Smooth muscle cell (in vitro differentiated cells): ENCODE measurements at regions not wholly inside any gene's neighbourhood (a gene's known extent, or its start where the extent isn't known, plus 50 kb on each side); places are given as distances from the start of the nearest gene placed in this dataset.

Source experiments
- DNase-seq: peaks from one replicate; lab custom pipeline; 2025; ENCODE audit not compliant: unreplicated experiment; lab: John Stamatoyannopoulos, UW
- H2AFZ ChIP-seq: fragments of 200-600 bp; sonication (generic); 2 replicates; pipeline ENCODE4 v1.6.0; 2016; ENCODE audit warnings: antibody characterized with exemption, low read depth, mild to moderate bottlenecking
- H3F3A ChIP-seq: fragments of 200-600 bp; sonication (generic); 2 replicates; pipeline ENCODE4 v1.6.0; 2017; ENCODE audit warnings: antibody characterized with exemption, low read depth
- H3K27ac ChIP-seq: fragments of 200-600 bp; sonication (generic); 2 replicates; pipeline ENCODE4 v1.5.1; 2016; ENCODE audit warnings: low read depth, mild to moderate bottlenecking
- H3K27me3 ChIP-seq: fragments of 200-600 bp; sonication (generic); 2 replicates; pipeline ENCODE4 v1.6.1; 2016; ENCODE audit warnings: low read depth, mild to moderate bottlenecking
- H3K36me3 ChIP-seq: fragments of 200-600 bp; sonication (generic); 2 replicates; pipeline ENCODE4 v1.5.1; 2016; ENCODE audit warnings: low read depth
- H3K4me1 ChIP-seq: fragments of 200-600 bp; sonication (generic); 2 replicates; pipeline ENCODE4 v1.5.1; 2016; ENCODE audit warnings: low read depth
- H3K4me2 ChIP-seq: fragments of 200-600 bp; sonication (generic); 2 replicates; pipeline ENCODE4 v1.6.0; 2016; ENCODE audit warnings: mild to moderate bottlenecking
- H3K4me3 ChIP-seq: fragments of 200-600 bp; sonication (generic); 2 replicates; pipeline ENCODE4 v1.5.1; 2016; ENCODE audit warnings: mild to moderate bottlenecking
- H3K79me2 ChIP-seq: fragments of 200-600 bp; sonication (generic); 2 replicates; pipeline ENCODE4 v1.6.0; 2016; ENCODE audit warnings: low read depth, mild to moderate bottlenecking
- H3K9ac ChIP-seq: fragments of 200-600 bp; sonication (generic); 2 replicates; pipeline ENCODE4 v1.6.0; 2016; ENCODE audit warnings: low read depth
- H3K9me3 ChIP-seq: fragments of 200-600 bp; sonication (generic); replicated peaks from 2 replicates; pipeline ENCODE4 v1.5.1; 2016; ENCODE audit warnings: low read depth
- H4K20me1 ChIP-seq: fragments of 200-600 bp; sonication (generic); 2 replicates; pipeline ENCODE4 v1.6.0; 2016; ENCODE audit warnings: low read depth
- CTCF ChIP-seq: fragments of 200-600 bp; sonication (generic); IDR thresholded peaks from 2 replicates; pipeline ENCODE4 v1.5.1; 2017; ENCODE audit warnings: borderline replicate concordance, mild to moderate bottlenecking, antibody characterized with exemption; ENCODE audit not compliant: insufficient read depth, poor library complexity, severe bottlenecking
- WGBS: methylation state at CpG from one replicate; pipeline ENCODE4 v1.1.7; 2016; ENCODE audit warnings: low lambda C conversion rate; 5-methylcytosine and 5-hydroxymethylcytosine counted together

- no peaks in the 10 kb centered on the region for H3K27me3 ChIP-seq
- WGBS = 88% methylated on average over 6 of the region's 6 CpGs
- H3K9me3 ChIP-seq = no peaks in the 10 kb centered on the region
- no peak overlapping the region for H3K27ac ChIP-seq
- no peak overlapping the region for H3K4me2 ChIP-seq
- no peaks in the 10 kb centered on the region for H3K36me3 ChIP-seq
- no peak overlapping the region for H3K4me3 ChIP-seq
- H3F3A ChIP-seq = no peaks in the 10 kb centered on the region
- H3K4me1 ChIP-seq = no peaks in the 10 kb centered on the region
- H3K9ac ChIP-seq = no peak overlapping the region
- no peaks in the 10 kb centered on the region for H3K79me2 ChIP-seq
- H2AFZ ChIP-seq = no peak overlapping the region
- no peak for DNase-seq
- H4K20me1 ChIP-seq = no peaks in the 10 kb centered on the region
- TF ChIP-seq CTCF = no peak
These were observed 149.0 kb upstream of the KCTD1 start for GRCh38 chr18:26697186-26697884.

GRCh38 chr18:26696786-26697185 lies 148.4 kb upstream of the KCTD1 start:
- Histone ChIP-seq H3K4me1 (no peaks in the 10 kb centered on the region), H4K20me1 (no peaks in the 10 kb centered on the region), H2AFZ (no peak overlapping the region), H3K9ac (no peak overlapping the region), H3K36me3 (no peaks in the 10 kb centered on the region), H3K27me3 (no peaks in the 10 kb centered on the region), H3K27ac (no peak overlapping the region), H3K9me3 (no peaks in the 10 kb centered on the region), H3K4me2 (no peak overlapping the region), H3K4me3 (no peak overlapping the region), H3K79me2 (no peaks in the 10 kb centered on the region), H3F3A (no peaks in the 10 kb centered on the region)
- no peak for TF ChIP-seq CTCF
- WGBS = 89% methylated on average over 2 of the region's 2 CpGs
- no peak for DNase-seq

- TF ChIP-seq CTCF = no peak
- Histone ChIP-seq H3K4me1 (no peaks in the 10 kb centered on the region), H3K4me2 (no peak overlapping the region), H3K36me3 (no peaks in the 10 kb centered on the region), H2AFZ (no peak overlapping the region), H3K9me3 (no peaks in the 10 kb centered on the region), H3K9ac (no peak overlapping the region), H3K27me3 (no peaks in the 10 kb centered on the region), H4K20me1 (no peaks in the 10 kb centered on the region), H3K79me2 (no peaks in the 10 kb centered on the region), H3F3A (no peaks in the 10 kb centered on the region), H3K4me3 (no peak overlapping the region), H3K27ac (no peak overlapping the region)
- WGBS = 68% methylated on average over 6 of the region's 6 CpGs
- no peak for DNase-seq
These were observed 148.0 kb upstream of the KCTD1 start for GRCh38 chr18:26696308-26696707.
